CD8-positive, alpha-beta memory T cell (primary cell): ENCODE measurements at regions not wholly inside any gene's neighbourhood (a gene's known extent, or its start where the extent isn't known, plus 50 kb on each side); places are given as distances from the start of the nearest gene placed in this dataset.

Experiments
- CTCF ChIA-PET: fragments of 350-600 bp; sonication (Branson Sonifier 250); formaldehyde crosslinking; loops from one replicate; lab custom pipeline; 2021; ENCODE audit warnings: antibody characterized with exemption; lab: Charles Lee
- POLR2A ChIA-PET: fragments of 350-600 bp; sonication (Branson Sonifier 250); formaldehyde crosslinking; loops from one replicate; lab custom pipeline; 2021; ENCODE audit warnings: antibody characterized with exemption; lab: Charles Lee
- DNase-seq, 5 donors: peaks; one replicate each; pipeline versions ENCODE4 v3.0.0 to v3.0.0-alpha.2; 2020 to 2022; ENCODE audit warnings: mixed read lengths in 1 of 5
- H3K27ac ChIP-seq: one replicate; pipeline ENCODE4 v1.7.0; 2013; ENCODE audit warnings: low read depth, mild to moderate bottlenecking, low read length, moderate library complexity
- H3K27me3 ChIP-seq: 2 replicates; pipeline ENCODE4 v1.7.0; 2013; ENCODE audit warnings: low read length, mild to moderate bottlenecking; ENCODE audit not compliant: insufficient read depth, poor library complexity, severe bottlenecking
- H3K36me3 ChIP-seq: 2 replicates; pipeline ENCODE4 v1.7.0; 2013; ENCODE audit warnings: mild to moderate bottlenecking, low read length, moderate library complexity; ENCODE audit not compliant: insufficient read depth
- H3K4me1 ChIP-seq: 2 replicates; pipeline ENCODE4 v1.7.0; 2013; ENCODE audit warnings: mild to moderate bottlenecking, low read length, moderate library complexity; ENCODE audit not compliant: insufficient read depth
- H3K4me3 ChIP-seq: 2 replicates; pipeline ENCODE4 v1.7.0; 2013; ENCODE audit warnings: mild to moderate bottlenecking, low read length
- H3K9me3 ChIP-seq: 2 replicates; pipeline ENCODE4 v1.7.0; 2013; ENCODE audit warnings: mild to moderate bottlenecking, low read length
- H3K27ac Mint-ChIP-seq, 8 donors: one replicate each; pipeline ENCODE4 v1.8.0; 2020 to 2021; ENCODE audit warnings: mixed read lengths in 8 of 8, mild to moderate bottlenecking in 6 of 8, inconsistent platforms in 3 of 8, moderate library complexity in 3 of 8
- H3K27me3 Mint-ChIP-seq, 2 donors: one replicate each; pipeline ENCODE4 v1.8.0; 2020 to 2021; ENCODE audit warnings: mixed read lengths in 2 of 2, mild to moderate bottlenecking in 1 of 2, moderate library complexity in 1 of 2
- H3K36me3 Mint-ChIP-seq, 3 donors: one replicate each; pipeline ENCODE4 v1.8.0; 2020 to 2021; ENCODE audit warnings: mixed read lengths in 3 of 3, inconsistent platforms in 1 of 3, mild to moderate bottlenecking in 1 of 3
- H3K4me1 Mint-ChIP-seq, 3 donors: one replicate each; pipeline ENCODE4 v1.8.0; 2020 to 2021; ENCODE audit warnings: mixed read lengths in 3 of 3, inconsistent platforms in 1 of 3, mild to moderate bottlenecking in 1 of 3
- H3K4me3 Mint-ChIP-seq, 7 donors: one replicate each; pipeline ENCODE4 v1.8.0; 2020 to 2021; ENCODE audit warnings: mixed read lengths in 7 of 7, mild to moderate bottlenecking in 6 of 7, moderate library complexity in 4 of 7, inconsistent platforms in 2 of 7
- H3K9me3 Mint-ChIP-seq, 5 donors: one replicate each; pipeline ENCODE4 v1.8.0; 2020 to 2022; ENCODE audit warnings: mixed read lengths in 5 of 5, mild to moderate bottlenecking in 3 of 5, moderate library complexity in 2 of 5, inconsistent platforms in 1 of 5

DNA sequence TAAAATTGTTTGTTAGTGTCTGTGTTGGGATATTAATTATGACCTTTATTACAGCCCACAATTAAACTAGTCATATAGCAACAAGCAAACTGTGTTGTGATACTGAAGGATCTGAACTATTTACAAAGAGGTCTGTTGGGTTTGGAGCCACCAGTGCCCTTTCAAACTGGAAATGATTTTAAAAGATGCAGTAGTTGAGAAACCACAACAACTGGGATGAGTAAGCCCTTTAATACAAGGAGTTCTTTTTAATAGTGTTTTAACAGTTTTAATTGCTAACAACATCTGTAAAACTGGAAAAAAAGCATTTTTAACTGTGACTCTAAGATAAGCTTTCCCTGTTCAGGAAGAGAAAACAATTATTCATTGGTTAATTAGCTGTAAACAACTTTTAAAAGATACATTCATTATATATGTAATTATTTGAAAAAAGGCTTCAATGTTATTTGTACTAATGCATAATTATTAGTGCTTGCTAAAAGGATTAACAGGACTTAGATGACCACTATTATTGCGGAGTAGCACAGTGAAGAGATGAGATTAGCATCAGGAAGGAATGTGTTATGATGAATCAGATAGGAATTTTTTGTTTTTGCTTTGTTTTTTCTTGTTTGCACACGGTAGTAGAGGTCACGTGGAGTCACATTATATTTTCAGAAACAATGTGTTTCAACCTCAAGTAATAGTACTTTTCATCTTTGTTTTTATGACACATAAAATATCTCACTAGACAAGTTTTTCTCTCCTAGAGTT is 392.7 kb upstream of the FANCL start:
- H3K27ac ChIP-seq = no peak overlapping the region
- no peaks in the 10 kb centered on the region for H3K27me3 ChIP-seq
- no peak overlapping the region for H3K4me3 ChIP-seq
- CTCF ChIA-PET = no interaction called here
- Mint-ChIP-seq H3K4me3 (no peak overlapping the region), H3K4me1 (no peaks in the 10 kb centered on the region), H3K9me3 (no peaks in the 10 kb centered on the region), H3K27me3 (no peaks in the 10 kb centered on the region), H3K36me3 (no peaks in the 10 kb centered on the region), H3K27ac (no peak overlapping the region)
- H3K9me3 ChIP-seq = no peaks in the 10 kb centered on the region
- DNase-seq = no peak
- no peaks in the 10 kb centered on the region for H3K36me3 ChIP-seq
- POLR2A ChIA-PET = no interaction called here
- no peaks in the 10 kb centered on the region for H3K4me1 ChIP-seq

DNA sequence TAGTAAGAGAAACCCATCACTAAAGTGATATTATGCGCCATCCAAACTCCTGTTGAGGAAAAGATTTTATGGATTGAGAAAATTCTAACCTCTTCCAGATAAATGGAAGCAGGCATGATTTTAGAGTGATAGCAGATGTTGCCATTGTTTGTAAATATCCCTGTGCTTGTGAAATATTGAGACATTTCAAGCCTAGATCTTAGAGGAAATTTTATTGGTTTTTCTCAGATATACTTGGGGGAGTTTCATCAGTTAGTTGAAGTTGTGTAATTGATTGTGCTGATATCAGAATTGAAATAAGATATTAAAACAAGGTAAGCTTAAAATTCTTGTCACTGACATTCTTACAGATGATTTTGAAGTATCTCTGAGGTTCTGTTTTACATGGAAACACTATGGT is 390.9 kb upstream of the FANCL start:
- H3K4me3 ChIP-seq = no peak overlapping the region
- no peaks in the 10 kb centered on the region for H3K4me1 ChIP-seq
- H3K36me3 Mint-ChIP-seq = no peaks in the 10 kb centered on the region
- no peak for DNase-seq
- H3K4me1 Mint-ChIP-seq = no peaks in the 10 kb centered on the region
- no peak overlapping the region for H3K4me3 Mint-ChIP-seq
- H3K9me3 Mint-ChIP-seq = no peaks in the 10 kb centered on the region
- ChIA-PET POLR2A (no interaction called here), CTCF (no interaction called here)
- no peak overlapping the region for H3K27ac Mint-ChIP-seq
- no peaks in the 10 kb centered on the region for H3K9me3 ChIP-seq
- no peaks in the 10 kb centered on the region for H3K27me3 ChIP-seq
- H3K27me3 Mint-ChIP-seq = no peaks in the 10 kb centered on the region
- H3K36me3 ChIP-seq = no peaks in the 10 kb centered on the region
- H3K27ac ChIP-seq = no peak overlapping the region

DNA sequence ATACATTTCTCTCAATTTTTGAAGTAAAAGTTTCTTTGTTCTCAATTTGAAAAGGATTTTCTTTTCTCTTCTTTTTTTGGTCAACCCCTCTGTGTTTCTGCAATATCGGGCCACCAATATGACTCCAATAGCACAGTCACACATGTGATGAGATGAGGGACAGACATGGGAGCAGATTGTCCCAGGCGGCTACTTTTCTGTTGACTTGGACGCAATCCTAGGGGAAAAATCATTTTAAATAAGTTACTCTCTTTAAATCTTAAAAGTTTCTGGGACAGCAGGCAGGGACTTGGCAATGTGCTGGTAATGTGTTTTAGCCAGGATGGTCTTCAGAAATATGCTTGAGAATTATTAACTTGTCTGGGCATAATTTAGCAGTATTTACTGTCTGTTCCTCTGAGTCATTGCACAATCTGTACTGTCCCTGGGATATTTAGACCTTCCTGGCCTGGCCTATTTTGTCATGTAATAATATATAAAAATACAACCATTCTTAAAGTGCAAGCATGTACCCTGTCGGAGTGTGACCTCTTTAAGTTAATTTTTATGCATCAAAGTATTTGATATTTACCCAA is 388.5 kb upstream of the FANCL start:
- no peaks in the 10 kb centered on the region for H3K4me1 ChIP-seq
- H3K4me3 ChIP-seq = no peak overlapping the region
- no peaks in the 10 kb centered on the region for H3K9me3 Mint-ChIP-seq
- no peak for DNase-seq
- H3K27me3 ChIP-seq = no peaks in the 10 kb centered on the region
- no peaks in the 10 kb centered on the region for H3K27me3 Mint-ChIP-seq
- no peaks in the 10 kb centered on the region for H3K36me3 ChIP-seq
- H3K9me3 ChIP-seq = no peaks in the 10 kb centered on the region
- ChIA-PET CTCF (no interaction called here), POLR2A (no interaction called here)
- H3K36me3 Mint-ChIP-seq = no peaks in the 10 kb centered on the region
- no peaks in the 10 kb centered on the region for H3K4me1 Mint-ChIP-seq
- H3K27ac Mint-ChIP-seq = no peak overlapping the region
- H3K4me3 Mint-ChIP-seq = no peak overlapping the region
- H3K27ac ChIP-seq = no peak overlapping the region

GRCh38 chr2:58620896-58621295 is 379.8 kb upstream of the FANCL start:
- CTCF ChIA-PET = no interaction called here
- DNase-seq = no peak
- H3K4me1 ChIP-seq = no peaks in the 10 kb centered on the region

DNA sequence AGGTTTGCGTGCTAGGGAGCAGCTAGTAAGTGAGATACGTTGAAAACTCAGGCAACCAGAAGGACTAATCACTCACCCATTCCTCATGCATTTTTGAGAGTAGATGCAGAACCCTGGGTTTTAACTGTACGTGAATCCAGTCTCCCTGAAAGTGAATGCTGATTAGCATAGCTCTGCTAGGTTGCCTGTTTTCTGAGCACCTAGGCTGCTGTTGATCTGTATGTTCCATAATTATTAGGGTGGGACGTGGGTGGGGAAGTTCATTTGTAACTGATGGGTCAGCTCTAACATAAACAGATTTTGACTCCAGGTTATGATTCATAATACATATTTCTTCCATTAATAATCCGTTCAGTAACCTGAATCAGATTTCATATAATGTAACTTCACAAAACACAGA is 379.0 kb upstream of the FANCL start:
- ChIA-PET CTCF (no interaction called here), POLR2A (no interaction called here)
- Mint-ChIP-seq H3K9me3 (no peaks in the 10 kb centered on the region), H3K4me3 (no peak overlapping the region), H3K4me1 (no peaks in the 10 kb centered on the region), H3K36me3 (no peaks in the 10 kb centered on the region), H3K27ac (no peak overlapping the region), H3K27me3 (no peaks in the 10 kb centered on the region)
- no peak overlapping the region for H3K27ac ChIP-seq
- no peak for DNase-seq
- no peaks in the 10 kb centered on the region for H3K36me3 ChIP-seq
- no peaks in the 10 kb centered on the region for H3K9me3 ChIP-seq
- H3K4me1 ChIP-seq = no peaks in the 10 kb centered on the region
- no peak overlapping the region for H3K4me3 ChIP-seq
- no peaks in the 10 kb centered on the region for H3K27me3 ChIP-seq

More at GRCh38 chr2:58620896-58621295, 379.8 kb upstream of the FANCL start:
- no peak overlapping the region for H3K27ac Mint-ChIP-seq
- H3K36me3 ChIP-seq = no peaks in the 10 kb centered on the region
- no peaks in the 10 kb centered on the region for H3K9me3 ChIP-seq
- no peak overlapping the region for H3K4me3 Mint-ChIP-seq
- no peaks in the 10 kb centered on the region for H3K36me3 Mint-ChIP-seq
- H3K4me1 Mint-ChIP-seq = no peaks in the 10 kb centered on the region
- H3K4me3 ChIP-seq = no peak overlapping the region
- H3K27me3 ChIP-seq = no peaks in the 10 kb centered on the region
- no peaks in the 10 kb centered on the region for H3K9me3 Mint-ChIP-seq
- H3K27me3 Mint-ChIP-seq = no peaks in the 10 kb centered on the region
- POLR2A ChIA-PET = no interaction called here
- no peak overlapping the region for H3K27ac ChIP-seq

DNA sequence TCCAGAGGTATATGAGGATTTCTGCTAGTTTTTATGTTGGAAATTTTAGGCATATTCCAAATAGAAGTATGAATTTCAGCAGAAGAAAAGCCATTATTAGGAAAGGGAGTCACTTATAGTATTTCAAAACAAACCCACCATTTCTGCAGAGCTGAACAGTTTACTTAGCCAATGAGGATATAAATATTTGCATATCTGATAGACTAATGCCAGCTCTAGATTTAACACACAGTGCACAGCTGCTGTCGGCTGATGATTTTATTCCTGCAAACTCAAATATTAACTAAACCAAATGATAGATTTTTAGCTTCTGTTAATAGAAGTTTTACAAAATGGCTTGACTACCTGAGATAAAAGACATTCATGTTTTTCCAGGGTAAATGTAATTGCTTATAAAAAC is 375.8 kb upstream of the FANCL start:
- no peaks in the 10 kb centered on the region for H3K4me1 ChIP-seq
- POLR2A ChIA-PET = no interaction called here
- Mint-ChIP-seq H3K4me3 (no peak overlapping the region), H3K4me1 (peaks cover 0 to 4% (median 0%) of the 10 kb centered on the region in 3 donors), H3K36me3 (no peaks in the 10 kb centered on the region), H3K27ac (no peak overlapping the region), H3K27me3 (no peaks in the 10 kb centered on the region), H3K9me3 (no peaks in the 10 kb centered on the region)
- no peaks in the 10 kb centered on the region for H3K9me3 ChIP-seq
- no peak overlapping the region for H3K4me3 ChIP-seq
- no peaks in the 10 kb centered on the region for H3K27me3 ChIP-seq
- CTCF ChIA-PET = no interaction called here
- H3K36me3 ChIP-seq = no peaks in the 10 kb centered on the region
- no peak overlapping the region for H3K27ac ChIP-seq
- DNase-seq = no peak

DNA sequence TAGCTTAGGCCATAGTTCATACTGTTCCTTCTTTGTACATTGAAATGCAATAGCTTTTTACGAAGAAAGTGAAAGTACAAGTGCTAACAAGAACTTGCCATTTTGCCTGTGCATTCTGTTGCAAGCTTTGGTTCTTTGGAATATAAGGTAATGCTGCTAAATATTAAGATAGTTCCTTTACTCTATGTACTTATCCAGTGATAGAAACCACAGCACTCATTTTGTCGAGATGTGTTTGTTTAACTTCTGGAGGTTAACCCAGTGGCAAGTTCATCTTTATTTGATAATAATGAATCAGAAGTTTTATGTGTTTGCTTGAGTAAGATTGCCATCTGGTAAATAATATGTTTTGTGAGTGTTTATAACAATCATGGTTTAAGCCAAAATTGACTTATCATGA is 373.1 kb upstream of the FANCL start:
- Histone ChIP-seq H3K4me3 (no peak overlapping the region), H3K27me3 (no peaks in the 10 kb centered on the region), H3K36me3 (no peaks in the 10 kb centered on the region), H3K27ac (no peak overlapping the region), H3K9me3 (no peaks in the 10 kb centered on the region), H3K4me1 (no peaks in the 10 kb centered on the region)
- H3K36me3 Mint-ChIP-seq = no peaks in the 10 kb centered on the region
- POLR2A ChIA-PET = no interaction called here
- DNase-seq = no peak
- H3K4me1 Mint-ChIP-seq = peaks cover 0 to 4% (median 0%) of the 10 kb centered on the region in 3 donors
- H3K27me3 Mint-ChIP-seq = peaks cover 0 to 2% of the 10 kb centered on the region in 2 donors
- no peaks in the 10 kb centered on the region for H3K9me3 Mint-ChIP-seq
- H3K4me3 Mint-ChIP-seq = no peak overlapping the region
- CTCF ChIA-PET = no interaction called here
- H3K27ac Mint-ChIP-seq = no peak overlapping the region

- H3K9me3 Mint-ChIP-seq = no peaks in the 10 kb centered on the region
- no peaks in the 10 kb centered on the region for H3K4me1 ChIP-seq
- no peaks in the 10 kb centered on the region for H3K9me3 ChIP-seq
- no peaks in the 10 kb centered on the region for H3K36me3 Mint-ChIP-seq
- DNase-seq = no peak
- peaks cover 0 to 4% (median 0%) of the 10 kb centered on the region in 3 donors for H3K4me1 Mint-ChIP-seq
- no peaks in the 10 kb centered on the region for H3K36me3 ChIP-seq
- H3K4me3 ChIP-seq = no peak overlapping the region
- peaks cover 0 to 2% of the 10 kb centered on the region in 2 donors for H3K27me3 Mint-ChIP-seq
- ChIA-PET CTCF (no interaction called here), POLR2A (no interaction called here)
- H3K27ac ChIP-seq = no peak overlapping the region
- no peak overlapping the region for H3K4me3 Mint-ChIP-seq
- no peaks in the 10 kb centered on the region for H3K27me3 ChIP-seq
- no peak overlapping the region for H3K27ac Mint-ChIP-seq
These were observed 371.8 kb upstream of the FANCL start for GRCh38 chr2:58612973-58613372.
